ENCODE measurements at regions not wholly inside any gene's neighbourhood (a gene's known extent, or its start where the extent isn't known, plus 50 kb on each side); places are given as distances from the start of the nearest gene placed in this dataset.

DNA sequence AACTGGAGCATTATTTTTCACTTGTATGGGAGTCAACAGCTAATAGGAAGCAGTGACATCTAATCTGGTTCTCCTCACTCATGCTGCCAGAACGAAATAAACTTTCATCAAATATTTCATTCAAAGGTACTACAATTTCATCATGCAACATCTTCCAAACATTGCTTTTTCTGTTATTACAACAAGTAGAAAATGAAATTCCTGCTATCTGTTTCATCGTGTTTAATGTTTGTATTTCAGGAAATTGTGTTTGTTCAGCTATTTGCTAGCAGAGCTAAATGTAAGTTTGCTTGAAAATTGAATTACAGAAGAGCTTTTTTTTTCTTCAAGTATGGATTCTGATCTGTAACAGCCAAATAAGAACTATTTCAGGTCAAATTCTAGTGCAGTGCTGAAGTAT is 90.1 kb downstream of the SLITRK6 start:
- Mint-ChIP-seq H3K36me3 (no peaks in the 10 kb centered on the region), H3K9me3 (no peaks in the 10 kb centered on the region), H3K27me3 (ENCODE audit: low read depth) (no peaks in the 10 kb centered on the region), H3K4me3 (no peak overlapping the region), H3K4me1 (no peaks in the 10 kb centered on the region), H3K27ac (no peak overlapping the region)
- ATAC-seq: no peak
- ChIA-PET CTCF (no interaction called here), POLR2A (no interaction called here)
- no peak for DNase-seq (ENCODE audit: low spot score)
- no peak for TF ChIP-seq GABPB1 (CRISPR knock-in tag; IDR thresholded peaks at IDR 0.05)
- TF ChIP-seq, protein P1, sequence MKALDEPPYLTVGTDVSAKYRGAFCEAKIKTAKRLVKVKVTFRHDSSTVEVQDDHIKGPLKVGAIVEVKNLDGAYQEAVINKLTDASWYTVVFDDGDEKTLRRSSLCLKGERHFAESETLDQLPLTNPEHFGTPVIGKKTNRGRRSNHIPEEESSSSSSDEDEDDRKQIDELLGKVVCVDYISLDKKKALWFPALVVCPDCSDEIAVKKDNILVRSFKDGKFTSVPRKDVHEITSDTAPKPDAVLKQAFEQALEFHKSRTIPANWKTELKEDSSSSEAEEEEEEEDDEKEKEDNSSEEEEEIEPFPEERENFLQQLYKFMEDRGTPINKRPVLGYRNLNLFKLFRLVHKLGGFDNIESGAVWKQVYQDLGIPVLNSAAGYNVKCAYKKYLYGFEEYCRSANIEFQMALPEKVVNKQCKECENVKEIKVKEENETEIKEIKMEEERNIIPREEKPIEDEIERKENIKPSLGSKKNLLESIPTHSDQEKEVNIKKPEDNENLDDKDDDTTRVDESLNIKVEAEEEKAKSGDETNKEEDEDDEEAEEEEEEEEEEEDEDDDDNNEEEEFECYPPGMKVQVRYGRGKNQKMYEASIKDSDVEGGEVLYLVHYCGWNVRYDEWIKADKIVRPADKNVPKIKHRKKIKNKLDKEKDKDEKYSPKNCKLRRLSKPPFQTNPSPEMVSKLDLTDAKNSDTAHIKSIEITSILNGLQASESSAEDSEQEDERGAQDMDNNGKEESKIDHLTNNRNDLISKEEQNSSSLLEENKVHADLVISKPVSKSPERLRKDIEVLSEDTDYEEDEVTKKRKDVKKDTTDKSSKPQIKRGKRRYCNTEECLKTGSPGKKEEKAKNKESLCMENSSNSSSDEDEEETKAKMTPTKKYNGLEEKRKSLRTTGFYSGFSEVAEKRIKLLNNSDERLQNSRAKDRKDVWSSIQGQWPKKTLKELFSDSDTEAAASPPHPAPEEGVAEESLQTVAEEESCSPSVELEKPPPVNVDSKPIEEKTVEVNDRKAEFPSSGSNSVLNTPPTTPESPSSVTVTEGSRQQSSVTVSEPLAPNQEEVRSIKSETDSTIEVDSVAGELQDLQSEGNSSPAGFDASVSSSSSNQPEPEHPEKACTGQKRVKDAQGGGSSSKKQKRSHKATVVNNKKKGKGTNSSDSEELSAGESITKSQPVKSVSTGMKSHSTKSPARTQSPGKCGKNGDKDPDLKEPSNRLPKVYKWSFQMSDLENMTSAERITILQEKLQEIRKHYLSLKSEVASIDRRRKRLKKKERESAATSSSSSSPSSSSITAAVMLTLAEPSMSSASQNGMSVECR (CRISPR knock-in tag; IDR thresholded peaks at IDR 0.05; ENCODE audit: borderline replicate concordance): no peak
- no peak for TF ChIP-seq TP53 (CRISPR knock-in tag; IDR thresholded peaks at IDR 0.05)
- no peak for TF ChIP-seq ETV6 (CRISPR knock-in tag; IDR thresholded peaks at IDR 0.05)
- TF ChIP-seq, protein P2, sequence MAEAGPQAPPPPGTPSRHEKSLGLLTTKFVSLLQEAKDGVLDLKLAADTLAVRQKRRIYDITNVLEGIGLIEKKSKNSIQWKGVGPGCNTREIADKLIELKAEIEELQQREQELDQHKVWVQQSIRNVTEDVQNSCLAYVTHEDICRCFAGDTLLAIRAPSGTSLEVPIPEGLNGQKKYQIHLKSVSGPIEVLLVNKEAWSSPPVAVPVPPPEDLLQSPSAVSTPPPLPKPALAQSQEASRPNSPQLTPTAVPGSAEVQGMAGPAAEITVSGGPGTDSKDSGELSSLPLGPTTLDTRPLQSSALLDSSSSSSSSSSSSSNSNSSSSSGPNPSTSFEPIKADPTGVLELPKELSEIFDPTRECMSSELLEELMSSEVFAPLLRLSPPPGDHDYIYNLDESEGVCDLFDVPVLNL (CRISPR knock-in tag; IDR thresholded peaks at IDR 0.05; ENCODE audit: borderline replicate concordance, low read depth): no peak

- H3K4me3 Mint-ChIP-seq: no peak overlapping the region
- ChIA-PET POLR2A (no interaction called here), CTCF (no interaction called here)
- no peaks in the 10 kb centered on the region for H3K4me1 Mint-ChIP-seq
- peaks cover 23% of the 10 kb centered on the region for H3K36me3 Mint-ChIP-seq
- TF ChIP-seq, protein P3, sequence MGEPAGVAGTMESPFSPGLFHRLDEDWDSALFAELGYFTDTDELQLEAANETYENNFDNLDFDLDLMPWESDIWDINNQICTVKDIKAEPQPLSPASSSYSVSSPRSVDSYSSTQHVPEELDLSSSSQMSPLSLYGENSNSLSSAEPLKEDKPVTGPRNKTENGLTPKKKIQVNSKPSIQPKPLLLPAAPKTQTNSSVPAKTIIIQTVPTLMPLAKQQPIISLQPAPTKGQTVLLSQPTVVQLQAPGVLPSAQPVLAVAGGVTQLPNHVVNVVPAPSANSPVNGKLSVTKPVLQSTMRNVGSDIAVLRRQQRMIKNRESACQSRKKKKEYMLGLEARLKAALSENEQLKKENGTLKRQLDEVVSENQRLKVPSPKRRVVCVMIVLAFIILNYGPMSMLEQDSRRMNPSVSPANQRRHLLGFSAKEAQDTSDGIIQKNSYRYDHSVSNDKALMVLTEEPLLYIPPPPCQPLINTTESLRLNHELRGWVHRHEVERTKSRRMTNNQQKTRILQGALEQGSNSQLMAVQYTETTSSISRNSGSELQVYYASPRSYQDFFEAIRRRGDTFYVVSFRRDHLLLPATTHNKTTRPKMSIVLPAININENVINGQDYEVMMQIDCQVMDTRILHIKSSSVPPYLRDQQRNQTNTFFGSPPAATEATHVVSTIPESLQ (CRISPR knock-in tag; IDR thresholded peaks at IDR 0.05): no peak
- TF ChIP-seq, protein P1 (CRISPR knock-in tag; IDR thresholded peaks at IDR 0.05; ENCODE audit: borderline replicate concordance): no peak
- TF ChIP-seq SOX15 (CRISPR knock-in tag; IDR thresholded peaks at IDR 0.05) (no peak), NR3C1 (CRISPR knock-in tag; conservative IDR thresholded peaks at IDR 0.05; ENCODE audit: low read depth) (no peak), NFYB (CRISPR knock-in tag; conservative IDR thresholded peaks at IDR 0.05; ENCODE audit: low read depth) (no peak), JAZF1 (CRISPR knock-in tag; IDR thresholded peaks at IDR 0.05) (no peak)
- no peak overlapping the region for H3K27ac Mint-ChIP-seq
- no peaks in the 10 kb centered on the region for H3K27me3 Mint-ChIP-seq (ENCODE audit: low read depth)
- no peak for ATAC-seq
- no peak for DNase-seq (ENCODE audit: low spot score)
- peaks cover 41% of the 10 kb centered on the region for H3K9me3 Mint-ChIP-seq
These were observed 98.3 kb downstream of the SLITRK6 start for GRCh38 chr13:85700906-85701305.

GRCh38 chr13:85698256-85698655 is 101.0 kb downstream of the SLITRK6 start:
- peaks cover 41% of the 10 kb centered on the region for H3K9me3 Mint-ChIP-seq
- CTCF ChIA-PET: no interaction called here
- no peak overlapping the region for H3K27ac Mint-ChIP-seq
- H3K4me3 Mint-ChIP-seq: no peak overlapping the region
- ATAC-seq (no peak), DNase-seq (ENCODE audit: low spot score) (no peak)
- H3K36me3 Mint-ChIP-seq: peaks cover 23% of the 10 kb centered on the region
- H3K4me1 Mint-ChIP-seq: no peaks in the 10 kb centered on the region
- POLR2A ChIA-PET: no interaction called here
- no peaks in the 10 kb centered on the region for H3K27me3 Mint-ChIP-seq (ENCODE audit: low read depth)
- TF ChIP-seq ZNF121 (CRISPR knock-in tag; IDR thresholded peaks at IDR 0.05): no peak
- TF ChIP-seq, protein P4, sequence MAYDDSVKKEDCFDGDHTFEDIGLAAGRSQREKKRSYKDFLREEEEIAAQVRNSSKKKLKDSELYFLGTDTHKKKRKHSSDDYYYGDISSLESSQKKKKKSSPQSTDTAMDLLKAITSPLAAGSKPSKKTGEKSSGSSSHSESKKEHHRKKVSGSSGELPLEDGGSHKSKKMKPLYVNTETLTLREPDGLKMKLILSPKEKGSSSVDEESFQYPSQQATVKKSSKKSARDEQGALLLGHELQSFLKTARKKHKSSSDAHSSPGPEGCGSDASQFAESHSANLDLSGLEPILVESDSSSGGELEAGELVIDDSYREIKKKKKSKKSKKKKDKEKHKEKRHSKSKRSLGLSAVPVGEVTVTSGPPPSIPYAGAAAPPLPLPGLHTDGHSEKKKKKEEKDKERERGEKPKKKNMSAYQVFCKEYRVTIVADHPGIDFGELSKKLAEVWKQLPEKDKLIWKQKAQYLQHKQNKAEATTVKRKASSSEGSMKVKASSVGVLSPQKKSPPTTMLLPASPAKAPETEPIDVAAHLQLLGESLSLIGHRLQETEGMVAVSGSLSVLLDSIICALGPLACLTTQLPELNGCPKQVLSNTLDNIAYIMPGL (CRISPR knock-in tag; IDR thresholded peaks at IDR 0.05): no peak
- no peak for TF ChIP-seq NFYB (CRISPR knock-in tag; conservative IDR thresholded peaks at IDR 0.05; ENCODE audit: low read depth)
- no peak for TF ChIP-seq MLX (CRISPR knock-in tag; IDR thresholded peaks at IDR 0.05)
- TF ChIP-seq PREB (CRISPR knock-in tag; IDR thresholded peaks at IDR 0.05; ENCODE audit: borderline replicate concordance): no peak
- no peak for TF ChIP-seq MAX (CRISPR knock-in tag; IDR thresholded peaks at IDR 0.05)
- no peak for TF ChIP-seq ZBTB21 (CRISPR knock-in tag; IDR thresholded peaks at IDR 0.05; ENCODE audit: borderline replicate concordance)
